OCI-LY3 (cell line): ENCODE measurements at regions not wholly inside any gene's neighbourhood (a gene's known extent, or its start where the extent isn't known, plus 50 kb on each side); places are given as distances from the start of the nearest gene placed in this dataset.
"Not testable (repeated sequence)": the region's sequence is repeated elsewhere in the genome, so short reads cannot be mapped to it uniquely, and the experiment has no call there.

Experiments used
- H2AFZ ChIP-seq: fragments of 200-600, 300-600 bp; shearing (Covaris generic); 2 replicates; pipeline ENCODE4 v1.6.0; 2014; ENCODE audit warnings: antibody characterized with exemption, low read depth, low read length
- H3K27ac ChIP-seq: fragments of 200-600, 300-600 bp; sonication (generic); 2 replicates; pipeline ENCODE4 v1.5.1; 2014; ENCODE audit warnings: mild to moderate bottlenecking, low read length, moderate library complexity, mixed read lengths
- H3K27me3 ChIP-seq: fragments of 200-600, 300-600 bp; sonication (generic); 2 replicates; pipeline ENCODE4 v1.6.1; 2014; ENCODE audit warnings: low read depth, low read length, mixed read lengths
- H3K36me3 ChIP-seq: fragments of 200-600, 300-600 bp; sonication (generic); replicated peaks from 2 replicates; pipeline ENCODE3; 2014; ENCODE audit warnings: low read depth, low read length, mixed read lengths
- H3K4me1 ChIP-seq: fragments of 300-600, 200-600 bp; sonication (generic); 2 replicates; pipeline ENCODE4 v1.6.1; 2014; ENCODE audit warnings: low read length, mixed read lengths
- H3K4me2 ChIP-seq: fragments of 200-600, 300-600 bp; sonication (generic); 2 replicates; pipeline ENCODE4 v1.6.1; 2014; ENCODE audit warnings: low read length, mixed read lengths
- H3K4me3 ChIP-seq: fragments of 300-600, 200-600 bp; sonication (generic); 2 replicates; pipeline ENCODE4 v1.5.1; 2014; ENCODE audit warnings: antibody characterized with exemption, mild to moderate bottlenecking, low read length, moderate library complexity
- H3K79me2 ChIP-seq: fragments of 300-600, 200-600 bp; shearing (Covaris generic); 2 replicates; pipeline ENCODE4 v1.6.1; 2014; ENCODE audit warnings: mild to moderate bottlenecking, low read length, mixed read lengths
- H3K9ac ChIP-seq: fragments of 300-600, 200-600 bp; shearing (Covaris generic); 2 replicates; pipeline ENCODE4 v1.6.0; 2014; ENCODE audit warnings: mild to moderate bottlenecking, low read length, moderate library complexity
- H3K9me3 ChIP-seq: fragments of 200-600, 300-600 bp; shearing (Covaris generic); 2 replicates; pipeline ENCODE4 v1.6.1; 2014; ENCODE audit warnings: low read length, mixed read lengths; ENCODE audit not compliant: insufficient read depth
- H4K20me1 ChIP-seq: fragments of 200-600, 300-600 bp; sonication (generic); 2 replicates; pipeline ENCODE4 v1.6.1; 2016; ENCODE audit warnings: low read length, mixed read lengths; ENCODE audit not compliant: insufficient read depth
- EZH2phosphoT487 ChIP-seq: fragments of 200-600 bp; shearing (Covaris generic); IDR thresholded peaks from 2 replicates; pipeline ENCODE4 v1.6.1; 2018; ENCODE audit warnings: antibody characterized with exemption, mixed run types, low read depth
- TF ChIP-seq, protein P1 (sequence below): fragments of 200-600, 300-600 bp; sonication (generic); IDR thresholded peaks from 2 replicates; pipeline ENCODE4 v1.5.1; 2014; ENCODE audit warnings: antibody characterized with exemption, low read length, low read depth

DNA sequence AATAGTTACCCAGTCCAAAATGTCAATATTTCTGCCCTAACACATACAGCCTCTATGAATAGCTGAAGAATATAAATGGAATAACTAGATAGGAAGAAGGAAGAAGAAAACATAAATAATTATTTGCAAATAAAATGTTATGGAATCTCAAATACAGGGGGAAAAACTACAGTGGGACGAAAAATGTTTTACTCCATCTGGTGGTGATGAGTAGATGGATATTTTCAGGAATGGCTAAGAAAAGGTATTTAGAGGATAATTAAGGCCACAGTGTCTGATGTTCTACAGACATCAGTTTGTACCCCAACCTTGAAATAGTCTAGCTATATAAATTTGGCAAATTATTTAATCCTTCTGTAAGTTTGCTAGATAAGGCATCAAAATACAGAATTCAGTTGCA is 178.1 kb upstream of the FSHR start:
- Histone ChIP-seq H3K9me3 (no peaks in the 10 kb centered on the region), H3K27ac (no peak overlapping the region), H3K4me2 (no peak overlapping the region), H3K27me3 (no peaks in the 10 kb centered on the region), H3K36me3 (no peaks in the 10 kb centered on the region), H3K9ac (no peak overlapping the region), H2AFZ (no peak overlapping the region), H3K79me2 (no peaks in the 10 kb centered on the region), H3K4me3 (no peak overlapping the region), H4K20me1 (no peaks in the 10 kb centered on the region), H3K4me1 (no peaks in the 10 kb centered on the region)
- TF ChIP-seq EZH2phosphoT487: no peak
- TF ChIP-seq, protein P1, sequence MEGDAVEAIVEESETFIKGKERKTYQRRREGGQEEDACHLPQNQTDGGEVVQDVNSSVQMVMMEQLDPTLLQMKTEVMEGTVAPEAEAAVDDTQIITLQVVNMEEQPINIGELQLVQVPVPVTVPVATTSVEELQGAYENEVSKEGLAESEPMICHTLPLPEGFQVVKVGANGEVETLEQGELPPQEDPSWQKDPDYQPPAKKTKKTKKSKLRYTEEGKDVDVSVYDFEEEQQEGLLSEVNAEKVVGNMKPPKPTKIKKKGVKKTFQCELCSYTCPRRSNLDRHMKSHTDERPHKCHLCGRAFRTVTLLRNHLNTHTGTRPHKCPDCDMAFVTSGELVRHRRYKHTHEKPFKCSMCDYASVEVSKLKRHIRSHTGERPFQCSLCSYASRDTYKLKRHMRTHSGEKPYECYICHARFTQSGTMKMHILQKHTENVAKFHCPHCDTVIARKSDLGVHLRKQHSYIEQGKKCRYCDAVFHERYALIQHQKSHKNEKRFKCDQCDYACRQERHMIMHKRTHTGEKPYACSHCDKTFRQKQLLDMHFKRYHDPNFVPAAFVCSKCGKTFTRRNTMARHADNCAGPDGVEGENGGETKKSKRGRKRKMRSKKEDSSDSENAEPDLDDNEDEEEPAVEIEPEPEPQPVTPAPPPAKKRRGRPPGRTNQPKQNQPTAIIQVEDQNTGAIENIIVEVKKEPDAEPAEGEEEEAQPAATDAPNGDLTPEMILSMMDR: no peak

DNA sequence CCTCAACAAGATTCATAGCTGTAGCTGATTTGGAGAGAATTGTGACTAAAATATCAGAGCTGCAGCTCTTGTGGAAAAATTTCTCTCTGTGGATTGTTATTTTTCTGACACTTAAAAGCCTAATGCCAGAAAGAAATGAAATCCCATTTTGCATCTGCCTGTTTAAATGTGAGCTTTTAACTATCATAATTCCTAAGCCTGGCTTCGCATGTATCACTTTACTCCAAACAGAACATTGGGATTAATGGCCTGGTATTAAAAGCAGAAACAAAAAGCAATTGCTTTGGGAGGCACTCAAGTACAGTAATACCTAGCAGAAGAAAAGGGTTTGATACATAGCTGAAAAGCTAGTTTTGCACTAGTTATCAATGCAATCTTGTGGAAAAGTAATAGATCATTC is 164.2 kb upstream of the FSHR start:
- no peak for TF ChIP-seq EZH2phosphoT487
- TF ChIP-seq, protein P1: no peak
- Histone ChIP-seq H2AFZ (no peak overlapping the region), H3K4me1 (no peaks in the 10 kb centered on the region), H3K4me3 (no peak overlapping the region), H4K20me1 (no peaks in the 10 kb centered on the region), H3K9me3 (no peaks in the 10 kb centered on the region), H3K27me3 (no peaks in the 10 kb centered on the region), H3K36me3 (no peaks in the 10 kb centered on the region), H3K4me2 (no peak overlapping the region), H3K79me2 (no peaks in the 10 kb centered on the region), H3K27ac (no peak overlapping the region), H3K9ac (no peak overlapping the region)

DNA sequence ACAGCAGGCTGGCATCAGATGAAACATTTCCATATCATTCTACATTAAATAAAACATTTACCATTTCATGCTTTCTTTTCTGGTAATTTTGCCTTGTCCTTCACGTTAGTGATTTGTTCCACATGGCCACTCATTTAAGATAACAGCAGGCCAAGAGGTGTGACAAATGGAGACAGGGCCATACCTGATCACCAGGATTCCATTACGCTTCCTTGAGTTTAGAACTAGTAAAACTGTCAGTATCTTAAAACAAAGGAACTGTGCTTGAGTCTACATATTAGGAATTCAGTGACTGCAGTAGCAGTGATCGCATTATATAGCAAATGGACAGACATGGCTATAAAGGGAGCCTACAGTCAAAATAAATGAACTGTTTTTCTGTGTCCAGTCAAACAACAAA is 155.1 kb upstream of the FSHR start:
- no peaks in the 10 kb centered on the region for H3K79me2 ChIP-seq
- no peaks in the 10 kb centered on the region for H3K27me3 ChIP-seq
- no peak overlapping the region for H2AFZ ChIP-seq
- no peak overlapping the region for H3K4me3 ChIP-seq
- H3K4me2 ChIP-seq: no peak overlapping the region
- no peak for TF ChIP-seq EZH2phosphoT487
- TF ChIP-seq, protein P1: no peak
- H3K4me1 ChIP-seq: no peaks in the 10 kb centered on the region
- H3K36me3 ChIP-seq: no peaks in the 10 kb centered on the region
- no peak overlapping the region for H3K9ac ChIP-seq
- no peak overlapping the region for H3K27ac ChIP-seq
- no peaks in the 10 kb centered on the region for H4K20me1 ChIP-seq
- no peaks in the 10 kb centered on the region for H3K9me3 ChIP-seq

DNA sequence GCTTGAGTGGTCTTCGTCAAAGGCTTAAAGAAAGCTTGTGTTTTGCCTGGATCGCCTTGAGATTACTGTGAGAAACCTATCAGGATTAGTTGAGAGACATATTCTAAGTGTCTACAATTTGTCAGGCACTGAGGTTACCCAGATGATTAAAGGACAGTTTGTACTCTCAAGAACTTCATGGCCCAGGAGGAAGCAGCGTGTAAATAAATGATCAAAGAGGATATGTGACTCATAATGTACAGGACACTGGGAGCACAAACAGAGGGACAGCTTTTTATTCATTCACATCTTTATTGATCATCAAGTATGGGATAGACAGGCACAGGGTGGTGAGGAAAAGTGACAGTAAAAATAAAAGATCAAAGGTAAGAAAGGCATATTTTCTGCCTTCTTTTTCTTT is 152.6 kb upstream of the FSHR start:
- Histone ChIP-seq H3K9me3 (no peaks in the 10 kb centered on the region), H3K9ac (no peak overlapping the region), H3K4me3 (no peak overlapping the region), H3K4me2 (no peak overlapping the region), H3K79me2 (no peaks in the 10 kb centered on the region), H3K36me3 (no peaks in the 10 kb centered on the region), H3K27me3 (no peaks in the 10 kb centered on the region), H3K4me1 (no peaks in the 10 kb centered on the region), H4K20me1 (no peaks in the 10 kb centered on the region), H3K27ac (no peak overlapping the region), H2AFZ (no peak overlapping the region)
- TF ChIP-seq, protein P1: no peak
- TF ChIP-seq EZH2phosphoT487: no peak

DNA sequence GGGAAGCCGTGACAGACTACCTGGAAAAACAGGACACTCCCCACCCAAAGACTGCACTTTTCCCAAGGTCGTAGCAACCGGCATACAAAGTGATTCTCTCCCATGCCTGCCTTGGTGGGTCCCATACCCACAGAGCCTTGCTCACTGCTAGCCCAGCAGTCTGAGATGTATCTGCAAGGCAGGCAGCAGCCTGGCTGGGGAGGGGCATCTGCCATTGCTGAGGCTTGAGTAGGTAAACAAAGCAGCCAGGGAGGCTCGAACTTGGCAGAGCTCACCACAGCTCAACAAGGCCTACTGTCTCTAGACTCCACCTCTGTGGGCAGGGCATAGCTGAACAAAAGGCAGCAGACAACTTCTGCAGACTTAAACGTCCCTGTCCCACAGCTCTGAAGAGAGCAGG is 144.4 kb upstream of the FSHR start:
- not testable (repeated sequence) for H3K9me3 ChIP-seq, H3K27me3 ChIP-seq, H4K20me1 ChIP-seq, H3K27ac ChIP-seq, H3K79me2 ChIP-seq, H3K4me3 ChIP-seq, H3K36me3 ChIP-seq, H3K4me1 ChIP-seq, H3K4me2 ChIP-seq, H2AFZ ChIP-seq, H3K9ac ChIP-seq
